A549 (cell line): ENCODE measurements at regions not wholly inside any gene's neighbourhood (a gene's known extent, or its start where the extent isn't known, plus 50 kb on each side); places are given as distances from the start of the nearest gene placed in this dataset.
A peak's percentile ranks its signal among the peaks of the same experiment; 100 is the strongest.

ENCODE experiments used
- ATAC-seq, 2 experiments: fragments of 200-7000 bp in 1 of 2; fragments of >200 bp in 1 of 2; cut with Nextera tagmentation in 1 of 2; cut with Tn5 transposase in 1 of 2; 3 replicates each; pipeline versions ENCODE4 v1.8.0 to v1.9.1; 2018 to 2020; ENCODE audit warnings: mild to moderate bottlenecking in 1 of 2, moderate library complexity in 1 of 2
- CTCF ChIA-PET: fragments of 300-600 bp; sonication (Branson Sonifier 250); formaldehyde crosslinking; extraction: SDS; loops from one replicate; lab custom pipeline; 2021; ENCODE audit warnings: antibody characterized with exemption, inconsistent platforms; lab: Yijun Ruan, JAX
- POLR2A ChIA-PET: fragments of 350-600 bp; formaldehyde crosslinking; extraction: SDS; loops from one replicate; lab custom pipeline; 2021; ENCODE audit warnings: antibody characterized with exemption, inconsistent platforms; lab: Yijun Ruan, JAX
- DNase-seq, 2 experiments: peaks; one replicate each; pipeline versions ENCODE4 v3.0.0 to v3.0.0-alpha.2; 2011 to 2016; ENCODE audit warnings: low read depth in 1 of 2, low spot score in 1 of 2
- FAIRE-seq: peaks from 2 replicates; lab custom pipeline; 2011; peaks lifted over from hg19 to GRCh38; lab: Jason Lieb, UNC
- H3K27ac ChIP-seq, 2 experiments: fragments of >200 bp; sonication (Bioruptor Twin); formaldehyde crosslinking; 3 replicates each; pipeline ENCODE4 v1.5.1; 2016 to 2017
- H3K4me1 ChIP-seq: fragments of >200 bp; sonication (Bioruptor Twin); formaldehyde crosslinking; 3 replicates; pipeline ENCODE4 v1.6.1; 2016
- H3K4me2 ChIP-seq: fragments of >200 bp; sonication (Bioruptor Twin); formaldehyde crosslinking; 3 replicates; pipeline ENCODE4 v1.6.1; 2016
- H3K4me3 ChIP-seq: fragments of >200 bp; sonication (Bioruptor Twin); formaldehyde crosslinking; 3 replicates; pipeline ENCODE4 v1.5.1; 2016
- H3K9me3 ChIP-seq: fragments of >200 bp; sonication (Bioruptor Twin); formaldehyde crosslinking; 3 replicates; pipeline ENCODE4 v1.6.1; 2016
- CBX2 ChIP-seq: fragments of 200-600 bp; sonication (generic); IDR thresholded peaks from 2 replicates; pipeline ENCODE4 v1.6.1; 2016; ENCODE audit warnings: low read depth, mild to moderate bottlenecking, borderline replicate concordance
- CBX8 ChIP-seq: fragments of 200-600 bp; sonication (generic); IDR thresholded peaks from 2 replicates; pipeline ENCODE4 v1.6.1; 2016
- CHD4 ChIP-seq: fragments of 200-600 bp; sonication (generic); IDR thresholded peaks from 2 replicates; pipeline ENCODE4 v1.6.1; 2016; ENCODE audit warnings: antibody characterized with exemption, mild to moderate bottlenecking, borderline replicate concordance
- EP300 ChIP-seq, 2 experiments: fragments of >200 bp; sonication (Bioruptor Twin); formaldehyde crosslinking; IDR thresholded peaks; 2 replicates in 1 of 2; 3 replicates in 1 of 2; pipeline ENCODE4 v1.6.1; 2016 to 2017
- FOSL2 ChIP-seq, 2 experiments: fragments of 450-650 bp in 1 of 2; fragments of >200 bp in 1 of 2; sonication (Bioruptor Twin) in 1 of 2; formaldehyde crosslinking; IDR thresholded peaks; 2 replicates each; pipeline versions ENCODE4 v1.5.0 to v1.6.1; 2016 to 2020; ENCODE audit warnings: mild to moderate bottlenecking in 1 of 2, moderate library complexity in 1 of 2
- FOXS1 ChIP-seq: fragments of 250-450 bp; sonication (Bioruptor Pico); IDR thresholded peaks from 2 replicates; pipeline ENCODE4 v1.5.0; 2020; ENCODE audit warnings: mild to moderate bottlenecking, moderate library complexity
- GATA3 ChIP-seq: IDR thresholded peaks from 2 replicates; pipeline ENCODE4 v1.6.1; 2012; ENCODE audit warnings: borderline replicate concordance
- HDAC2 ChIP-seq: fragments of 200-600 bp; sonication (generic); IDR thresholded peaks from 2 replicates; pipeline ENCODE4 v1.6.1; 2016
- HEYL ChIP-seq: fragments of 250-450 bp; sonication (Bioruptor Pico); IDR thresholded peaks from 2 replicates; pipeline ENCODE4 v1.8.0; 2021; ENCODE audit warnings: mild to moderate bottlenecking, moderate library complexity
- HOXB13 ChIP-seq: fragments of 250-450 bp; sonication (Bioruptor Pico); IDR thresholded peaks from 2 replicates; pipeline ENCODE4 v1.5.0; 2020; ENCODE audit warnings: low read depth, mild to moderate bottlenecking, moderate library complexity
- HOXB5 ChIP-seq: fragments of 250-450 bp; sonication (Bioruptor Pico); IDR thresholded peaks from 2 replicates; pipeline ENCODE4 v1.5.0; 2020; ENCODE audit warnings: mild to moderate bottlenecking, moderate library complexity
- JUN ChIP-seq, 2 experiments: fragments of >200 bp; sonication (Bioruptor Twin); formaldehyde crosslinking; IDR thresholded peaks; 2 replicates in 1 of 2; 3 replicates in 1 of 2; pipeline ENCODE4 v1.6.1; 2016 to 2017
- JUNB ChIP-seq: fragments of >200 bp; sonication (Bioruptor Twin); formaldehyde crosslinking; IDR thresholded peaks from 2 replicates; pipeline ENCODE4 v1.6.1; 2016
- KDM1A ChIP-seq: fragments of 200-600 bp; sonication (generic); IDR thresholded peaks from 2 replicates; pipeline ENCODE4 v1.6.1; 2016; ENCODE audit warnings: low read depth, mild to moderate bottlenecking
- KDM5A ChIP-seq: fragments of 200-600 bp; sonication (generic); IDR thresholded peaks from 2 replicates; pipeline ENCODE4 v1.6.1; 2016; ENCODE audit warnings: antibody characterized with exemption, mild to moderate bottlenecking
- MAFK ChIP-seq: fragments of 450-650 bp; IDR thresholded peaks from 2 replicates; pipeline ENCODE4 v1.6.1; 2014; ENCODE audit not compliant: partially characterized antibody
- MAZ ChIP-seq: fragments of 150-350 bp; IDR thresholded peaks from 2 replicates; pipeline ENCODE4 v1.6.1; 2014; ENCODE audit warnings: antibody characterized with exemption, low read depth, low read length, borderline replicate concordance
- MYC ChIP-seq: IDR thresholded peaks from 2 replicates; pipeline ENCODE4 v1.6.1; 2012; ENCODE audit warnings: mild to moderate bottlenecking, inconsistent platforms, low read length, improper control_type of control experiment, borderline replicate concordance
- PHF8 ChIP-seq: fragments of 200-600 bp; sonication (generic); IDR thresholded peaks from 2 replicates; pipeline ENCODE4 v1.6.1; 2016; ENCODE audit warnings: low read depth, mild to moderate bottlenecking, antibody characterized with exemption, moderate library complexity, borderline replicate concordance
- POLR2AphosphoS2 ChIP-seq: conservative IDR thresholded peaks from 2 replicates; pipeline ENCODE4 v1.6.1; 2012; ENCODE audit warnings: low read length, improper control_type of control experiment, inconsistent platforms
- RAD21 ChIP-seq, 2 experiments: fragments of >200 bp in 1 of 2; sonication (Bioruptor Twin) in 1 of 2; formaldehyde crosslinking in 1 of 2; IDR thresholded peaks in 1 of 2; conservative IDR thresholded peaks in 1 of 2; 2 replicates in 1 of 2; 3 replicates in 1 of 2; pipeline ENCODE4 v1.6.1; 2012 to 2018; ENCODE audit warnings: inconsistent platforms in 1 of 2
- RFX5 ChIP-seq: fragments of 450-650 bp; IDR thresholded peaks from 2 replicates; pipeline ENCODE4 v1.7.1; 2014; ENCODE audit warnings: antibody characterized with exemption, mild to moderate bottlenecking, moderate library complexity
- SREBF2 ChIP-seq: fragments of 450-650 bp; IDR thresholded peaks from 2 replicates; pipeline ENCODE4 v1.6.1; 2014; ENCODE audit warnings: mild to moderate bottlenecking, moderate library complexity
- TFCP2L1 ChIP-seq: fragments of 250-450 bp; sonication (Bioruptor Pico); IDR thresholded peaks from 2 replicates; pipeline ENCODE4 v1.5.0; 2021; ENCODE audit warnings: mild to moderate bottlenecking
- ZNF302 ChIP-seq: fragments of 250-450 bp; sonication (Bioruptor Pico); IDR thresholded peaks from 2 replicates; pipeline ENCODE4 v1.9.0; 2021; ENCODE audit warnings: inconsistent platforms, mild to moderate bottlenecking, moderate library complexity
- WGBS: methylation state at CpG from one replicate; pipeline ENCODE4 v1.1.6; 2017; ENCODE audit errors: missing lambda C conversion rate; 5-methylcytosine and 5-hydroxymethylcytosine counted together
- TF ChIP-seq, protein P1 (sequence below): fragments of >200 bp; sonication (Bioruptor Twin); formaldehyde crosslinking; IDR thresholded peaks from 3 replicates; pipeline ENCODE4 v1.5.1; 2016
- TF ChIP-seq, protein P2 (sequence below): fragments of 150-350 bp; IDR thresholded peaks from 2 replicates; pipeline ENCODE4 v1.6.1; 2014; ENCODE audit warnings: low read depth, mild to moderate bottlenecking, low read length
- TF ChIP-seq, protein P3 (sequence below): fragments of >200 bp; sonication (Bioruptor Twin); formaldehyde crosslinking; IDR thresholded peaks from 3 replicates; pipeline ENCODE4 v1.6.1; 2016

DNA sequence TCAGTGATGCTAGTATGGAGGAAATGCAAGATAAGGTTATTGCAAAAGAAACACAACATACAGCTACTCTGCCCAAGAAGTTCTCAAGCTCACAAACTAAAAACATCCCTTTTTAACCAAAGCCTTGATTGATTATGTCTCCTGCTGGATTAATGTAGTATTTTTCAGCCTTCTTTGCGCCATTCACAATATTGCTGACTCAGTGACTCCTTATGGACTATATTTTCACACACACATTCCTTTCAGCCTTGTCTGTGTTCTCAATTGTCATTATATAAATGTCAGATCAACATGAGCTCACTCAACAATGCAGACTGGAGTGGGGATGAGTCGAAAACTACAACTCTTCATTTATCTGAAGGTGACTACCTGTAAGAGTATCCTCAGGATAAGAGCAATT, 579.3 kb upstream of the CDH8 start:
- 0% methylated on average over 2 of the region's 2 CpGs for WGBS
- Histone ChIP-seq H3K27ac (no peak overlapping the region), H3K4me3 (no peak overlapping the region), H3K9me3 (no peaks in the 10 kb centered on the region), H3K4me1 (no peaks in the 10 kb centered on the region), H3K4me2 (no peak overlapping the region)
- no peak for TF ChIP-seq FOSL2 (IDR thresholded peaks at IDR 0.05)
- TF ChIP-seq FOSL2 (CRISPR knock-in tag; IDR thresholded peaks at IDR 0.05), result no peak
- TF ChIP-seq, protein P1, sequence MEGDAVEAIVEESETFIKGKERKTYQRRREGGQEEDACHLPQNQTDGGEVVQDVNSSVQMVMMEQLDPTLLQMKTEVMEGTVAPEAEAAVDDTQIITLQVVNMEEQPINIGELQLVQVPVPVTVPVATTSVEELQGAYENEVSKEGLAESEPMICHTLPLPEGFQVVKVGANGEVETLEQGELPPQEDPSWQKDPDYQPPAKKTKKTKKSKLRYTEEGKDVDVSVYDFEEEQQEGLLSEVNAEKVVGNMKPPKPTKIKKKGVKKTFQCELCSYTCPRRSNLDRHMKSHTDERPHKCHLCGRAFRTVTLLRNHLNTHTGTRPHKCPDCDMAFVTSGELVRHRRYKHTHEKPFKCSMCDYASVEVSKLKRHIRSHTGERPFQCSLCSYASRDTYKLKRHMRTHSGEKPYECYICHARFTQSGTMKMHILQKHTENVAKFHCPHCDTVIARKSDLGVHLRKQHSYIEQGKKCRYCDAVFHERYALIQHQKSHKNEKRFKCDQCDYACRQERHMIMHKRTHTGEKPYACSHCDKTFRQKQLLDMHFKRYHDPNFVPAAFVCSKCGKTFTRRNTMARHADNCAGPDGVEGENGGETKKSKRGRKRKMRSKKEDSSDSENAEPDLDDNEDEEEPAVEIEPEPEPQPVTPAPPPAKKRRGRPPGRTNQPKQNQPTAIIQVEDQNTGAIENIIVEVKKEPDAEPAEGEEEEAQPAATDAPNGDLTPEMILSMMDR, result no peak
- peak; percentile 70 for TF ChIP-seq MAFK
- TF ChIP-seq JUNB, result no peak
- TF ChIP-seq TFCP2L1 (CRISPR knock-in tag), result no peak
- POLR2A ChIA-PET, result no interaction called here
- DNase-seq (no peak), FAIRE-seq (no peak), ATAC-seq (no peak)
- CTCF ChIA-PET, result no interaction called here

DNA sequence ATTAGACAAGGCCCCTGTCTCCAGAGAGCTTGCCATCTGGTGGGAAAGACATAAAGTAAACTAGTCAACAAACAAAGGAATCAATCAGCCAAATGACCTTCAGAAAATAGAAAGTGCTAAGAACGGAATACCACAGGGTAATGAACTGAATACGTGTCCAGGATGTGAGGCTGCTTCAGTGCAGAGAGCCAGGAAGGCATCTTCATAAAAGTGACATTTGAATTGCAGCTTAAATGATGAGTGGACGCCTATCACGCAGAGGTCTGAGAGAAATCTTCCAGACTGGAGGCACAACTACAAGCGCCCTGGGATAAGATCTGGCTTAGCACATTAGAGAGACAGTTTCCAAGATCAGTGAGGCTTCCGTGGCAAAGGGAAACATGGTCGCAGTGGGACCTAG, 574.1 kb upstream of the CDH8 start:
- Histone ChIP-seq H3K4me3 (no peak overlapping the region), H3K4me2 (no peak overlapping the region), H3K9me3 (no peaks in the 10 kb centered on the region), H3K27ac (no peak overlapping the region), H3K4me1 (no peaks in the 10 kb centered on the region)
- no peak for DNase-seq
- 2% methylated on average over 7 of the region's 7 CpGs for WGBS
- no peak for FAIRE-seq
- no peak for TF ChIP-seq CBX8
- TF ChIP-seq CBX2, result no peak
- TF ChIP-seq CHD4, result no peak
- no peak for TF ChIP-seq RAD21 (conservative IDR thresholded peaks at IDR 0.05 in 1 of 2, IDR thresholded peaks at IDR 0.05 in 1 of 2)
- TF ChIP-seq HEYL (CRISPR knock-in tag), result no peak
- TF ChIP-seq MYC, result no peak
- TF ChIP-seq HOXB13 (CRISPR knock-in tag), result no peak
- no peak for TF ChIP-seq GATA3
- TF ChIP-seq, protein P2, sequence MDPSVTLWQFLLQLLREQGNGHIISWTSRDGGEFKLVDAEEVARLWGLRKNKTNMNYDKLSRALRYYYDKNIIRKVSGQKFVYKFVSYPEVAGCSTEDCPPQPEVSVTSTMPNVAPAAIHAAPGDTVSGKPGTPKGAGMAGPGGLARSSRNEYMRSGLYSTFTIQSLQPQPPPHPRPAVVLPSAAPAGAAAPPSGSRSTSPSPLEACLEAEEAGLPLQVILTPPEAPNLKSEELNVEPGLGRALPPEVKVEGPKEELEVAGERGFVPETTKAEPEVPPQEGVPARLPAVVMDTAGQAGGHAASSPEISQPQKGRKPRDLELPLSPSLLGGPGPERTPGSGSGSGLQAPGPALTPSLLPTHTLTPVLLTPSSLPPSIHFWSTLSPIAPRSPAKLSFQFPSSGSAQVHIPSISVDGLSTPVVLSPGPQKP, result no peak
- TF ChIP-seq KDM1A, result no peak
- no peak for TF ChIP-seq JUN (IDR thresholded peaks at IDR 0.05)
- no peak for TF ChIP-seq EP300 (IDR thresholded peaks at IDR 0.05)
- TF ChIP-seq SREBF2, result no peak
- no peak for ATAC-seq
- ChIA-PET CTCF (no interaction called here), POLR2A (no interaction called here)

DNA sequence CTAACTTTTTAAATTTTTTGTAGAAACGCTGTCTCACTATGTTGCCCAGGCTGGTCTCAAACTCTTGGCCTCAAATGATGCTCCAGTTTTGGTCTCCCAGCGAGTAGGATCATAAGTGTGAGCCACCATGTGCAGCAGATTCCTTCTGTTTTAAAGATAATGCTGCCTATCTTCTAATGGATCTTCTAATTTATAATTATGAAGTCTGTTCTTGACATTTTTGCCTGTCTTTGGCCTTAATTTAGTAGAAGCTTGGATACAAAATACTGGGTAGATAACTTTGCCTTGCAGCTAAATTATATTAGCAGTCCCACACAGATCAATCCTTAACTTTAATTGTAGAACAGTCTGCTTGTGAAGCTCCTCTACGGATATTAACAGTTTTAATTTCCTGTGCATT, 566.6 kb upstream of the CDH8 start:
- no peak overlapping the region for H3K4me3 ChIP-seq
- H3K4me2 ChIP-seq, result no peak overlapping the region
- FAIRE-seq, result no peak
- no peak for ATAC-seq
- no peak for DNase-seq
- ChIA-PET CTCF (no interaction called here), POLR2A (no interaction called here)
- no peaks in the 10 kb centered on the region for H3K4me1 ChIP-seq
- TF ChIP-seq KDM1A (no peak), KDM5A (no peak), ZNF302 (CRISPR knock-in tag) (no peak), HOXB5 (no peak), SREBF2 (no peak)
- no peaks in the 10 kb centered on the region for H3K9me3 ChIP-seq
- H3K27ac ChIP-seq, result no peak overlapping the region
- 2% methylated on average over 3 of the region's 3 CpGs for WGBS

DNA sequence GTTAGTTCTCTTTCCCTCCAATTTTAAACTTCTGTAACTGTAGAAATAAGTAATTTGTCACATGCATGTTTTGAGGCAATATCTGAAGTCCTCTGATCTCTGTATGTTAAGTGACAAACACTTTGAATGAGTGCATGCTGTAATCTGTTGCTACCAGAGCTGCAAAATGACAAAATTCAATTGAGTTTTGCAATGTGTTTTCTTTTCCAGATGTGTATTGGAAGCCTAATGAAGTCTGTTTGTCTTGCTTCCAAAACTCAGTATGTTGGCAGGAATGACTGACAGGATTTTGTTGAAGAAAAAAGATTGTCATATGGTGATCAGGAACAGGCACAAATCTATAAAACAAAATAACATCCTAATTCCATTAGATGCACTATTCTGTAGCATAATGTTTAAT, 561.6 kb upstream of the CDH8 start:
- Histone ChIP-seq H3K4me1 (no peaks in the 10 kb centered on the region), H3K4me2 (no peak overlapping the region), H3K27ac (no peak overlapping the region), H3K9me3 (no peaks in the 10 kb centered on the region), H3K4me3 (no peak overlapping the region)
- FAIRE-seq, result no peak
- no peak for DNase-seq
- no peak for ATAC-seq
- ChIA-PET POLR2A (no interaction called here), CTCF (no interaction called here)
- TF ChIP-seq PHF8 (no peak), JUNB (no peak), POLR2AphosphoS2 (no peak), MAZ (no peak), GATA3 (no peak), CBX2 (no peak), FOXS1 (CRISPR knock-in tag) (no peak), RFX5 (no peak), HDAC2 (no peak)
- TF ChIP-seq, protein P3, sequence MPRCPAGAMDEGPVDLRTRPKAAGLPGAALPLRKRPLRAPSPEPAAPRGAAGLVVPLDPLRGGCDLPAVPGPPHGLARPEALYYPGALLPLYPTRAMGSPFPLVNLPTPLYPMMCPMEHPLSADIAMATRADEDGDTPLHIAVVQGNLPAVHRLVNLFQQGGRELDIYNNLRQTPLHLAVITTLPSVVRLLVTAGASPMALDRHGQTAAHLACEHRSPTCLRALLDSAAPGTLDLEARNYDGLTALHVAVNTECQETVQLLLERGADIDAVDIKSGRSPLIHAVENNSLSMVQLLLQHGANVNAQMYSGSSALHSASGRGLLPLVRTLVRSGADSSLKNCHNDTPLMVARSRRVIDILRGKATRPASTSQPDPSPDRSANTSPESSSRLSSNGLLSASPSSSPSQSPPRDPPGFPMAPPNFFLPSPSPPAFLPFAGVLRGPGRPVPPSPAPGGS, result no peak
- TF ChIP-seq, protein P1, result no peak
